ENCODE measurements at regions not wholly inside any gene's neighbourhood (a gene's known extent, or its start where the extent isn't known, plus 50 kb on each side); places are given as distances from the start of the nearest gene placed in this dataset.
"Not testable (repeated sequence)": the region's sequence is repeated elsewhere in the genome, so short reads cannot be mapped to it uniquely, and the experiment has no call there.

DNA sequence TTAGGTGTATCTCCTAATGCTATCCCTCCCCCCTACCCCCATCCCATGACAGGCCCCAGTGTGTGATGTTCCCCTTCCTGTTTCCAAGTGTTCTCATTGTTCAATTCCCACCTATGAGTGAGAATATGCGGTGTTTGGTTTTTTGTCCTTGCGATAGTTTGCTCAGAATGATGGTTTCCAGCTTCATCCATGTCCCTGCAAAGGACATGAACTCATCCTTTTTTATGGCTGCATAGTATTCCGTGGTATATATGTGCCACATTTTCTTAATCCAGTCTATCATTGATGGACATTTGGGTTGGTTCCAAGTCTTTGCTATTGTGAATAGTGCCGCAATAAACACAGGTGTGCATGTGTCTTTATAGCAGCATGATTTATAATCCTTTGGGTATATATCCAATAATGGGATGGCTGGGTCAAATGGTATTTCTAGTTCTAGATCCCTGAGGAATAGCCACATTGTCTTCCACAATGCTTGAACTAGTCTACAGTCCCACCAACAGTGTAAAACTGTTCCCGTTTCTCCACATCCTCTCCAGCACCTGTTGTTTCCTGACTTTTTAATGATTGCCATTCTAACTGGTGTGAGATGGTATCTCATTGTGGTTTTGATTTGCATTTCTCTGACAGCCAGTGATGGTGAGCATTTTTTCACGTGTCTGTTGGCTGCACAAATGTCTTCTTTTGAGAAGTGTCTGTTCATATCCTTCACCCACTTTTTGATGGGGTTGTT is 71.5 kb upstream of the VPREB1 start:
- not testable (repeated sequence) for TF ChIP-seq POLR2A (IDR thresholded peaks at IDR 0.05; ENCODE audit: low read depth, low read length); MYC (IDR thresholded peaks at IDR 0.05; ENCODE audit: low read depth, low read length); POLR2AphosphoS5 (IDR thresholded peaks at IDR 0.05; ENCODE audit: insufficient read depth, low read depth, low read length); FOS (IDR thresholded peaks at IDR 0.05; ENCODE audit: borderline replicate concordance, insufficient read depth, low read length)
- TF ChIP-seq, protein P1, sequence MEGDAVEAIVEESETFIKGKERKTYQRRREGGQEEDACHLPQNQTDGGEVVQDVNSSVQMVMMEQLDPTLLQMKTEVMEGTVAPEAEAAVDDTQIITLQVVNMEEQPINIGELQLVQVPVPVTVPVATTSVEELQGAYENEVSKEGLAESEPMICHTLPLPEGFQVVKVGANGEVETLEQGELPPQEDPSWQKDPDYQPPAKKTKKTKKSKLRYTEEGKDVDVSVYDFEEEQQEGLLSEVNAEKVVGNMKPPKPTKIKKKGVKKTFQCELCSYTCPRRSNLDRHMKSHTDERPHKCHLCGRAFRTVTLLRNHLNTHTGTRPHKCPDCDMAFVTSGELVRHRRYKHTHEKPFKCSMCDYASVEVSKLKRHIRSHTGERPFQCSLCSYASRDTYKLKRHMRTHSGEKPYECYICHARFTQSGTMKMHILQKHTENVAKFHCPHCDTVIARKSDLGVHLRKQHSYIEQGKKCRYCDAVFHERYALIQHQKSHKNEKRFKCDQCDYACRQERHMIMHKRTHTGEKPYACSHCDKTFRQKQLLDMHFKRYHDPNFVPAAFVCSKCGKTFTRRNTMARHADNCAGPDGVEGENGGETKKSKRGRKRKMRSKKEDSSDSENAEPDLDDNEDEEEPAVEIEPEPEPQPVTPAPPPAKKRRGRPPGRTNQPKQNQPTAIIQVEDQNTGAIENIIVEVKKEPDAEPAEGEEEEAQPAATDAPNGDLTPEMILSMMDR (IDR thresholded peaks at IDR 0.05; ENCODE audit: extremely low read depth in 1 of 2, insufficient read depth in 1 of 2, low read depth in 1 of 2, low read length in 2 of 2) = not testable (repeated sequence)

All from endothelial cell of umbilical vein (primary cell).